A549 (cell line): ENCODE measurements at regions not wholly inside any gene's neighbourhood (a gene's known extent, or its start where the extent isn't known, plus 50 kb on each side); places are given as distances from the start of the nearest gene placed in this dataset.

ENCODE experiments used
- CEBPB ChIP-seq, 2 experiments: fragments of >200 bp in 1 of 2; sonication (Bioruptor Twin) in 1 of 2; formaldehyde crosslinking in 1 of 2; IDR thresholded peaks; 2 replicates each; pipeline ENCODE4 v1.6.1; 2012 to 2016
- FOSL2 ChIP-seq, 2 experiments: fragments of 450-650 bp in 1 of 2; fragments of >200 bp in 1 of 2; sonication (Bioruptor Twin) in 1 of 2; formaldehyde crosslinking; IDR thresholded peaks; 2 replicates each; pipeline versions ENCODE4 v1.5.0 to v1.6.1; 2016 to 2020; ENCODE audit warnings: mild to moderate bottlenecking in 1 of 2, moderate library complexity in 1 of 2
- HES2 ChIP-seq: fragments of >200 bp; sonication (Bioruptor Twin); formaldehyde crosslinking; IDR thresholded peaks from 2 replicates; pipeline ENCODE4 v1.6.1; 2016
- MAX ChIP-seq: IDR thresholded peaks from 2 replicates; pipeline ENCODE4 v1.6.1; 2012
- MAZ ChIP-seq: fragments of 150-350 bp; IDR thresholded peaks from 2 replicates; pipeline ENCODE4 v1.6.1; 2014; ENCODE audit warnings: antibody characterized with exemption, low read depth, low read length, borderline replicate concordance
- MYC ChIP-seq: IDR thresholded peaks from 2 replicates; pipeline ENCODE4 v1.6.1; 2012; ENCODE audit warnings: mild to moderate bottlenecking, inconsistent platforms, low read length, improper control_type of control experiment, borderline replicate concordance
- NFE2L2 ChIP-seq: fragments of 150-350 bp; conservative IDR thresholded peaks from 2 replicates; pipeline ENCODE4 v1.6.1; 2014; ENCODE audit warnings: low read length
- PHF8 ChIP-seq: fragments of 200-600 bp; sonication (generic); IDR thresholded peaks from 2 replicates; pipeline ENCODE4 v1.6.1; 2016; ENCODE audit warnings: low read depth, mild to moderate bottlenecking, antibody characterized with exemption, moderate library complexity, borderline replicate concordance
- POLR2A ChIP-seq: IDR thresholded peaks from 2 replicates; pipeline ENCODE4 v1.6.1; 2012; ENCODE audit warnings: mild to moderate bottlenecking, low read length
- RAD21 ChIP-seq, 2 experiments: fragments of >200 bp in 1 of 2; sonication (Bioruptor Twin) in 1 of 2; formaldehyde crosslinking in 1 of 2; IDR thresholded peaks in 1 of 2; conservative IDR thresholded peaks in 1 of 2; 2 replicates in 1 of 2; 3 replicates in 1 of 2; pipeline ENCODE4 v1.6.1; 2012 to 2018; ENCODE audit warnings: inconsistent platforms in 1 of 2
- RCOR1 ChIP-seq: fragments of 150-350 bp; IDR thresholded peaks from 2 replicates; pipeline ENCODE4 v1.6.1; 2014; ENCODE audit warnings: antibody characterized with exemption, low read length, low read depth
- ZNF302 ChIP-seq: fragments of 250-450 bp; sonication (Bioruptor Pico); IDR thresholded peaks from 2 replicates; pipeline ENCODE4 v1.9.0; 2021; ENCODE audit warnings: inconsistent platforms, mild to moderate bottlenecking, moderate library complexity
- TF ChIP-seq, protein P1 (sequence below): fragments of >200 bp; sonication (Bioruptor Twin); formaldehyde crosslinking; IDR thresholded peaks from 3 replicates; pipeline ENCODE4 v1.5.1; 2016

DNA sequence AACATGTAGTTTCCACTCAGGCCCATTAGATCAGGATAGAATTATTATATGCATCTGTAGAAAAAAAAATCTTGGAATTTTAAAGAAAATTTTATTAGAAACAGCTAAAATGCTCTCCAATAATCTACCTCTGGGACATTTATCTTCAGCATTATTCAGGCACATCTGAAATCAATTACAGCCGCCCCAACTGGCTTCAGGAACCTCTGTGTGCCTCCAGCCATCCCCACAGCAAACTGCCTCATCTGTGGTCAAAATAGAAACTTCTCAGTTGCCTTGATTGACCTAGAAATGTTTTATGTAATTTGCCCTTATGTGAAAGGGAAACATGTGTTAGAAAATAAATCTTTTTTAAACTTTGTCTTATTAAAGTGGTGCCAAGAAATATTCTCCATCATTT lies 120.1 kb upstream of the LPAR1 start:
- TF ChIP-seq NFE2L2 (no peak), POLR2A (no peak), FOSL2 (IDR thresholded peaks at IDR 0.05) (no peak), FOSL2 (CRISPR knock-in tag; IDR thresholded peaks at IDR 0.05) (no peak), RAD21 (conservative IDR thresholded peaks at IDR 0.05 in 1 of 2, IDR thresholded peaks at IDR 0.05 in 1 of 2) (no peak), MAZ (no peak), RCOR1 (no peak), CEBPB (IDR thresholded peaks at IDR 0.05) (no peak), ZNF302 (CRISPR knock-in tag) (no peak), MYC (no peak), PHF8 (no peak), MAX (no peak), HES2 (no peak)
- TF ChIP-seq, protein P1, sequence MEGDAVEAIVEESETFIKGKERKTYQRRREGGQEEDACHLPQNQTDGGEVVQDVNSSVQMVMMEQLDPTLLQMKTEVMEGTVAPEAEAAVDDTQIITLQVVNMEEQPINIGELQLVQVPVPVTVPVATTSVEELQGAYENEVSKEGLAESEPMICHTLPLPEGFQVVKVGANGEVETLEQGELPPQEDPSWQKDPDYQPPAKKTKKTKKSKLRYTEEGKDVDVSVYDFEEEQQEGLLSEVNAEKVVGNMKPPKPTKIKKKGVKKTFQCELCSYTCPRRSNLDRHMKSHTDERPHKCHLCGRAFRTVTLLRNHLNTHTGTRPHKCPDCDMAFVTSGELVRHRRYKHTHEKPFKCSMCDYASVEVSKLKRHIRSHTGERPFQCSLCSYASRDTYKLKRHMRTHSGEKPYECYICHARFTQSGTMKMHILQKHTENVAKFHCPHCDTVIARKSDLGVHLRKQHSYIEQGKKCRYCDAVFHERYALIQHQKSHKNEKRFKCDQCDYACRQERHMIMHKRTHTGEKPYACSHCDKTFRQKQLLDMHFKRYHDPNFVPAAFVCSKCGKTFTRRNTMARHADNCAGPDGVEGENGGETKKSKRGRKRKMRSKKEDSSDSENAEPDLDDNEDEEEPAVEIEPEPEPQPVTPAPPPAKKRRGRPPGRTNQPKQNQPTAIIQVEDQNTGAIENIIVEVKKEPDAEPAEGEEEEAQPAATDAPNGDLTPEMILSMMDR, result no peak
